ENCODE measurements at regions not wholly inside any gene's neighbourhood (a gene's known extent, or its start where the extent isn't known, plus 50 kb on each side); places are given as distances from the start of the nearest gene placed in this dataset.

DNA sequence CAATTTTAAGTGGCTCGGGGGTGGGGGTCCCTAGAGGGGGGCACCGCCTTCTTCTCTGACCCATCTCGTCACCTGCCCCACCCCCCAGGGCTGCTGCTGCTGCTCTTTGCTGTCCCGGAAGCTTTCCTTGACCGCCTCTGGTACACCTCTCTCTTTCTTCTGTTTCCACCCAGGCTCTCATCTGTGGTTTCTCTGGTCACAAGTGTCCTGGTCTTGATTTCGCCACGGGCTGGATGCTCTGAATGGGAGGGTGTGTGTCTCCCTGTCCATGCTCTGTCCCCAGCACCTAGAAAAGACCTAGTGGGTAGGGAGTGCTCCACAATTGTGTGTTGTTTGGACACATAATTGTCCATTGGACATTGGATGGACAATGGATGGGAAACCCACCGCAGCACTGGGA is 134.7 kb upstream of the CIBAR2 start:
- H3K27me3 ChIP-seq (replicated peaks): no peaks in the 10 kb centered on the region
- TF ChIP-seq, protein P1, sequence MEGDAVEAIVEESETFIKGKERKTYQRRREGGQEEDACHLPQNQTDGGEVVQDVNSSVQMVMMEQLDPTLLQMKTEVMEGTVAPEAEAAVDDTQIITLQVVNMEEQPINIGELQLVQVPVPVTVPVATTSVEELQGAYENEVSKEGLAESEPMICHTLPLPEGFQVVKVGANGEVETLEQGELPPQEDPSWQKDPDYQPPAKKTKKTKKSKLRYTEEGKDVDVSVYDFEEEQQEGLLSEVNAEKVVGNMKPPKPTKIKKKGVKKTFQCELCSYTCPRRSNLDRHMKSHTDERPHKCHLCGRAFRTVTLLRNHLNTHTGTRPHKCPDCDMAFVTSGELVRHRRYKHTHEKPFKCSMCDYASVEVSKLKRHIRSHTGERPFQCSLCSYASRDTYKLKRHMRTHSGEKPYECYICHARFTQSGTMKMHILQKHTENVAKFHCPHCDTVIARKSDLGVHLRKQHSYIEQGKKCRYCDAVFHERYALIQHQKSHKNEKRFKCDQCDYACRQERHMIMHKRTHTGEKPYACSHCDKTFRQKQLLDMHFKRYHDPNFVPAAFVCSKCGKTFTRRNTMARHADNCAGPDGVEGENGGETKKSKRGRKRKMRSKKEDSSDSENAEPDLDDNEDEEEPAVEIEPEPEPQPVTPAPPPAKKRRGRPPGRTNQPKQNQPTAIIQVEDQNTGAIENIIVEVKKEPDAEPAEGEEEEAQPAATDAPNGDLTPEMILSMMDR (IDR thresholded peaks at IDR 0.05; ENCODE audit: low read depth, low read length, missing control alignments): no peak
- H3K4me3 ChIP-seq (ENCODE audit: low read depth, low read length): no peak overlapping the region
- in situ Hi-C loops (cut with HindIII; ENCODE audit: low pct_ligation_motif_present, low sequenced_read_pairs): no loop called here
- H3K27ac ChIP-seq: no peak overlapping the region
- no peaks in the 10 kb centered on the region for H3K36me3 ChIP-seq (replicated peaks)
- no peak for DNase-seq

DNA sequence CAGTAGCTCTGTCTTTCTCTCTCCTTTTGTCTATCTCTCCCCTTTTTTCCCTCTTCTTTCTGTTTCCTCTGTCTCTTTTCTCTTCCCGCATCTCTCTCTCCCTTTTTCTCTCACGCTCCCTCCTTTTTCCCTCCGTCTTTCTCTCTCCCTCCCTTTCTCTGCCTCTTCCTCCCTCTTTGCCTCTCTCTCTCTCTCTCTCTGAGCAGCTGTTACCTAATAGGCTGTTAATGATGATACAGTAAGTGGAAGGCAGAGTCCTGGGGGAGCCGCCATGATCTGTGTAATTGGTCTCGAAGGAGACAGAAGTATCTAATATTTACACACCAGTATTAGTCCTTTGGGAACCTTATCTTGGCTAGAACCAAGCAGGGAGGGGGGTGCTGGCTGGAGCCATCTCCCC is 136.1 kb upstream of the CIBAR2 start:
- in situ Hi-C loops (cut with HindIII; ENCODE audit: low pct_ligation_motif_present, low sequenced_read_pairs): no loop called here
- Histone ChIP-seq H3K36me3 (replicated peaks) (no peaks in the 10 kb centered on the region), H3K27ac (no peak overlapping the region), H3K27me3 (replicated peaks) (no peaks in the 10 kb centered on the region), H3K4me3 (ENCODE audit: low read depth, low read length) (no peak overlapping the region)
- DNase-seq: no peak
- TF ChIP-seq, protein P1 (IDR thresholded peaks at IDR 0.05; ENCODE audit: low read depth, low read length, missing control alignments): no peak

DNA sequence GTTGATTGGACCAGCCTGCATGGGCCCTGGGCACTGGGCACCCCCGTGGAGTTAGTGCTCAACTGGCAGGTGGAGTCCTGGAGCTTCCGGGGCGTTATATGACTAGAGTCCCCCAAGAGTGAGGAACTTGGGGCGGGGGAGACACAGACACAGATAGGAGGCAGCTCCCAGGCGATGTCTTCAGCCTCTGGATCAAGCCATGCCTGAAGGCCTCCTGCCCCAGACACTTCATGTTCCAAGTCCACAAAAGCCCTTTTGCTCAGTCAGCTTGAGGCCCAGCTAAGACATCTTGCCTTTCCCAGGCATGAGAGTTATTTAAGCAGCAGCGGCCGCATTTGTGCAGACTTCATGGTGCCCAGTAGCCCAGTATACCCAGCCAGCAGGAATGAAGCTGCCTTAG is 136.6 kb upstream of the CIBAR2 start:
- Histone ChIP-seq H3K36me3 (replicated peaks) (no peaks in the 10 kb centered on the region), H3K27ac (no peak overlapping the region), H3K4me3 (ENCODE audit: low read depth, low read length) (no peak overlapping the region), H3K27me3 (replicated peaks) (no peaks in the 10 kb centered on the region)
- in situ Hi-C loops (cut with HindIII; ENCODE audit: low pct_ligation_motif_present, low sequenced_read_pairs): no loop called here
- no peak for DNase-seq
- TF ChIP-seq, protein P1 (IDR thresholded peaks at IDR 0.05; ENCODE audit: low read depth, low read length, missing control alignments): no peak

DNA sequence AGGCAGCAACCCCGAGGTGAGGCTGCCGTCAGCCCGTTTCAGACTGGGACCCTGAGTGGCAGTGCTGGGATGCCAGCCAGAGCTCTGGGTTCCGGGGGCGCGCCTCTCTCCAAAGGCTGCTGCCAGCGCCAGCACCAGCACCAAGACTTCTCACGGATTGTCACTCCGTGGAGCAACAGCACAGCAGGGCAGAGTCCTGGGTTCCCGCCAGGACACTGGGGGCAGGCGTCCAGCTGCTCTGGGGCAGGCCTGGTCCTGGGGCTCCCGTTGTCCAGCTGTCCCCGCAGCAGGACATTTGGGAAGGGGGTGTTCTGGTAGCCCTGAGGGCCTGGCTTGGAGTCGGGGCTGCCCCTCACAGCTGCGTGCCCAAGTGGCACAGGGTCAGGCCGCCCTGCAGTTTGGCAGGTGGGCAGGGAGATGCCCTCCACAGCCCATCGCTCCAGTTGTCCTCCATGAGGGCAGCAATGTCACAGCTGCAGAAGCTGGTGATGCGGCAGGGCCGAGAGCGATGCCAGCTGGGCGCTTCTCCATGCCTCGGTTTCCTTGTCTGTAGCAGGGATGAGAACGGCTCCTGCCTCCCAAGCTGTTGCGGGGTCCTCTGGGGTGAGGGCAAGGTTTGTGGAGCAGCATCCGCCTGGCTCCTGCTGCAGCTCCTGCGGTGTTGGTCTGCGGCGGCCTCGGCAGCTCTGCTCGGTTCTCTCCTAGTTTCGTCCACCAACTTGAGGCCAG is 137.3 kb upstream of the CIBAR2 start:
- Histone ChIP-seq H3K27me3 (replicated peaks) (no peaks in the 10 kb centered on the region), H3K4me3 (ENCODE audit: low read depth, low read length) (no peak overlapping the region), H3K27ac (no peak overlapping the region), H3K36me3 (replicated peaks) (no peaks in the 10 kb centered on the region)
- no peak for DNase-seq
- in situ Hi-C loops (cut with HindIII; ENCODE audit: low pct_ligation_motif_present, low sequenced_read_pairs): no loop called here
- TF ChIP-seq, protein P1 (IDR thresholded peaks at IDR 0.05; ENCODE audit: low read depth, low read length, missing control alignments): no peak

DNA sequence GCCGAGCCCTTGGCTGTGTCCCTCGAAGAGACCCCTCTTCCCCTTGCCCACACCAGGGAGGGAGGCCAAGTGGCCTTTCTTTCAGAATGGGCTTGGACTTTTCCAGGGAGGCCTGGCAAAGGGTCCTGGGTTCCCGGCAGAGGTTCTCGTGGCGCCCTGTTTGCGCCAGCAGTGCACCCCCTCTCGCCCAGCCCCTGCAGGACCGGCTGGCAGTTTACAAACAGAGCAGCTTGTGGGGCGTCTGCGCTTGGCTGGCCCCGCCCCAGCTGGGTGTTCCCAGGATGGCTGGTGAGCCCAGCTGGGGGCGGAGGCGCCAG is 137.8 kb upstream of the CIBAR2 start:
- TF ChIP-seq, protein P1 (IDR thresholded peaks at IDR 0.05; ENCODE audit: low read depth, low read length, missing control alignments): no peak
- Histone ChIP-seq H3K36me3 (replicated peaks) (no peaks in the 10 kb centered on the region), H3K4me3 (ENCODE audit: low read depth, low read length) (no peak overlapping the region), H3K27ac (no peak overlapping the region), H3K27me3 (replicated peaks) (no peaks in the 10 kb centered on the region)
- in situ Hi-C loops (cut with HindIII; ENCODE audit: low pct_ligation_motif_present, low sequenced_read_pairs): no loop called here
- no peak for DNase-seq

DNA sequence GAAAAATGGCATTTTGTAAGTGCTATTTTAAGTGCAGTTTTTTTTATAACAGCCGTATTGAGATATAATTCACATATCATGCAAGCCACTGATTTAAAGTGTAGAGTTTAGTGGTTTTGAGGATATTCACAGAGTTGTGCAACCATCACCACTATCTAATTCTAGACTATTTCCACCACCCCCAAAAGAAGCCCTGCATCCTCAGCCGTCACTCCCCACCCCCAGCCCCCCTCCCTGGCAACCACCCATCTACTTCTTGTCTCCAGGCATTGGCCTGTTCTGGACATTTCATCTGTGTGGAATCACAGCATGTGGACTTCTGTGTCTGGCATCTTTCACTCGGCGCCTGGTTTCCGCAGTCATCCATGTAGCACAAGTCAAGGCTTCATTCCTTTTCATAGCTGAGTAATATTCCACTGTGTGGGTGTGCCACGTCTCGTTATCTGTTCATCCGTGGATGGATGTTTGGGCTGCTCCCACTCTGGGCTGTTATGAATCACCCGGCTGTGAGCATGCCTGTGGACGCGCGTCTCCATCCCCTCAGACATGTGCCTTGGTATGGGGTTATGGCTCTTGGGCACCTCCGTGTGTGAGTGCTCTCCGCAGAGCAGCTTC is 138.4 kb upstream of the CIBAR2 start:
- Histone ChIP-seq H3K4me3 (ENCODE audit: low read depth, low read length) (no peak overlapping the region), H3K27ac (no peak overlapping the region), H3K27me3 (replicated peaks) (no peaks in the 10 kb centered on the region), H3K36me3 (replicated peaks) (no peaks in the 10 kb centered on the region)
- TF ChIP-seq, protein P1 (IDR thresholded peaks at IDR 0.05; ENCODE audit: low read depth, low read length, missing control alignments): no peak
- DNase-seq: no peak
- in situ Hi-C loops (cut with HindIII; ENCODE audit: low pct_ligation_motif_present, low sequenced_read_pairs): no loop called here
